ENCODE measurements at regions not wholly inside any gene's neighbourhood (a gene's known extent, or its start where the extent isn't known, plus 50 kb on each side); places are given as distances from the start of the nearest gene placed in this dataset.

DNA sequence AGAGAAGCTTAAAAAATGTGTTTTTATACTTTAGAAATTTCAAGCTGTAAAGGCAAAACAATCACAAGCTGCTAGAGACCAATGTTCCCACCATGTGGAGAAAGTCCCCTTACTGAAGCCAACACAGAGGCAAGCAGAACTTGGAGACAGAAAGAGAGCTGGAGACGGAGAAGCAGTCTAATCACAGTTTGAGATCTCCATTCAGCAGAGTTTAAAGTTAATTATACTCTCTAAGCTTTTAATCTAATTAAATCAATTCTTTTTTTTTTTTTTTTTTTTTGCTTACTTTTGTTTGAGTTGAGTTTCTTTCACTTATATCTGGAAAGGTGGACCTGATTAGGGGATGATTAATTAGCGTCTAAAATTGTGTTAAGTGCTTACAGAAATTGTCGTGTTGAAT is 1534.3 kb downstream of the MAT2B start:
- no peak for TF ChIP-seq CTCF (IDR thresholded peaks at IDR 0.05; ENCODE audit: poor library complexity)
- TF ChIP-seq EZH2 (IDR thresholded peaks at IDR 0.05; ENCODE audit: borderline replicate concordance) = no peak
- TF ChIP-seq EZH2phosphoT487 (IDR thresholded peaks at IDR 0.05; ENCODE audit: low read depth, severe bottlenecking, unreplicated experiment) = no peak

Data from hepatocyte (in vitro differentiated cells).